Activated CD4-positive, CD25-positive, alpha-beta regulatory T cell (primary cell): ENCODE measurements at regions not wholly inside any gene's neighbourhood (a gene's known extent, or its start where the extent isn't known, plus 50 kb on each side); places are given as distances from the start of the nearest gene placed in this dataset.
A peak's percentile ranks its signal among the peaks of the same experiment; 100 is the strongest.

Experiments used
- DNase-seq, 4 experiments: peaks; one replicate each; lab custom pipeline; 2025; lab: John Stamatoyannopoulos, UW

- no peak for DNase-seq
Observed at GRCh38 chr15:37701230-37701629, 233.2 kb upstream of the TMCO5A start.

- no peak for DNase-seq
Observed at GRCh38 chr15:37709669-37710068, 224.8 kb upstream of the TMCO5A start.

- DNase-seq = no peak
Observed at GRCh38 chr15:37715101-37715500, 219.3 kb upstream of the TMCO5A start.

- DNase-seq = no peak
Observed at GRCh38 chr15:37720267-37720666, 214.2 kb upstream of the TMCO5A start.

GRCh38 chr15:37731146-37731746 is 203.2 kb upstream of the TMCO5A start:
- no peak for DNase-seq

- DNase-seq = no peak
Observed at GRCh38 chr15:37733628-37734027, 200.8 kb upstream of the TMCO5A start.

GRCh38 chr15:37740623-37741141 is 193.8 kb upstream of the TMCO5A start:
- DNase-seq = no peak

- DNase-seq = no peak
Observed at GRCh38 chr15:37743826-37744225, 190.6 kb upstream of the TMCO5A start.

- DNase-seq = no peak
Observed at GRCh38 chr15:37744521-37744920, 189.9 kb upstream of the TMCO5A start.

- no peak for DNase-seq
Observed at GRCh38 chr15:37751401-37751800, 183.0 kb upstream of the TMCO5A start.

- no peak for DNase-seq
Observed at GRCh38 chr15:37756407-37756806, 178.0 kb upstream of the TMCO5A start.

- DNase-seq = no peak
Observed at GRCh38 chr15:37758412-37758811, 176.0 kb upstream of the TMCO5A start.

GRCh38 chr15:37764733-37765191 is 169.7 kb upstream of the TMCO5A start:
- DNase-seq = peak in 1 of 4 experiments; percentile 4

- DNase-seq = no peak
Observed at GRCh38 chr15:37765786-37766185, 168.7 kb upstream of the TMCO5A start.

- no peak for DNase-seq
Observed at GRCh38 chr15:37767841-37768455, 166.5 kb upstream of the TMCO5A start.

- no peak for DNase-seq
Observed at GRCh38 chr15:37771465-37771864, 163.0 kb upstream of the TMCO5A start.

GRCh38 chr15:37773111-37773860 is 161.2 kb upstream of the TMCO5A start:
- DNase-seq = no peak

GRCh38 chr15:37774961-37775360 is 159.5 kb upstream of the TMCO5A start:
- DNase-seq = no peak

- no peak for DNase-seq
Observed at GRCh38 chr15:37777006-37777405, 157.4 kb upstream of the TMCO5A start.

GRCh38 chr15:37783290-37783689 is 151.2 kb upstream of the TMCO5A start:
- DNase-seq = no peak

GRCh38 chr15:37788330-37788729 is 146.1 kb upstream of the TMCO5A start:
- no peak for DNase-seq

- no peak for DNase-seq
Observed at GRCh38 chr15:37788767-37789396, 145.6 kb upstream of the TMCO5A start.

GRCh38 chr15:37789397-37789786 is 145.0 kb upstream of the TMCO5A start:
- DNase-seq = no peak
